NT2/D1 (cell line): ENCODE measurements at regions not wholly inside any gene's neighbourhood (a gene's known extent, or its start where the extent isn't known, plus 50 kb on each side); places are given as distances from the start of the nearest gene placed in this dataset.

Source experiments
- DNase-seq: peaks from one replicate; pipeline ENCODE4 v3.0.0-alpha.2; 2011; ENCODE audit warnings: low read depth, low spot score
- H3K27me3 ChIP-seq: 2 replicates; pipeline ENCODE4 v1.6.0; 2011; ENCODE audit warnings: mild to moderate bottlenecking; ENCODE audit not compliant: insufficient read length, insufficient read depth
- H3K36me3 ChIP-seq: 2 replicates; pipeline ENCODE4 v1.6.1; 2011; ENCODE audit warnings: mild to moderate bottlenecking, low read length, mixed read lengths; ENCODE audit not compliant: insufficient read depth, insufficient read length
- H3K4me1 ChIP-seq: 2 replicates; pipeline ENCODE4 v1.5.1; 2011; ENCODE audit not compliant: insufficient read depth, insufficient read length
- H3K4me3 ChIP-seq: 2 replicates; pipeline ENCODE4 v1.5.1; 2011; ENCODE audit warnings: low read depth; ENCODE audit not compliant: insufficient read length
- H3K9ac ChIP-seq: 2 replicates; pipeline ENCODE4 v1.6.0; 2011; ENCODE audit warnings: low read depth; ENCODE audit not compliant: insufficient read length
- H3K9me3 ChIP-seq: 2 replicates; pipeline ENCODE4 v1.5.1; 2011; ENCODE audit warnings: mild to moderate bottlenecking, low read length; ENCODE audit not compliant: insufficient read depth
- SUZ12 ChIP-seq: IDR thresholded peaks from 2 replicates; pipeline ENCODE4 v1.6.1; 2011; ENCODE audit not compliant: insufficient read length, insufficient read depth; ENCODE audit errors: extremely low read depth
- YY1 ChIP-seq: IDR thresholded peaks from 2 replicates; pipeline ENCODE4 v1.6.1; 2011; ENCODE audit not compliant: insufficient read length, insufficient read depth
- ZNF274 ChIP-seq: IDR thresholded peaks from 2 replicates; pipeline ENCODE4 v1.6.1; 2011; ENCODE audit warnings: mild to moderate bottlenecking, low read depth, low read length

GRCh38 chr6:43971776-43972126 lies 155.5 kb downstream of the MRPL14 start:
- TF ChIP-seq SUZ12 (no peak), ZNF274 (no peak), YY1 (no peak)
- H3K4me3 ChIP-seq = no peak overlapping the region
- H3K9ac ChIP-seq = no peak overlapping the region
- no peak for DNase-seq
- H3K4me1 ChIP-seq = peaks cover 5% of the 10 kb centered on the region
- no peaks in the 10 kb centered on the region; the same call in 1 of the 2 replicates for H3K9me3 ChIP-seq
- H3K27me3 ChIP-seq = no peaks in the 10 kb centered on the region
- no peaks in the 10 kb centered on the region for H3K36me3 ChIP-seq

GRCh38 chr6:43970913-43971775 lies 156.1 kb downstream of the MRPL14 start:
- DNase-seq = no peak

GRCh38 chr6:43970068-43970912 lies 157.0 kb downstream of the MRPL14 start:
- no peaks in the 10 kb centered on the region for H3K9me3 ChIP-seq
- no peak for DNase-seq
- H3K27me3 ChIP-seq = no peaks in the 10 kb centered on the region
- peaks cover 5% of the 10 kb centered on the region for H3K4me1 ChIP-seq
- no peaks in the 10 kb centered on the region for H3K36me3 ChIP-seq
- H3K4me3 ChIP-seq = no peak overlapping the region
- TF ChIP-seq ZNF274 (no peak), YY1 (no peak), SUZ12 (no peak)
- no peak overlapping the region for H3K9ac ChIP-seq

More at GRCh38 chr6:43970913-43971775, 156.1 kb downstream of the MRPL14 start:
- no peak overlapping the region for H3K9ac ChIP-seq
- H3K36me3 ChIP-seq = no peaks in the 10 kb centered on the region
- TF ChIP-seq SUZ12 (no peak), ZNF274 (no peak), YY1 (no peak)
- no peak overlapping the region for H3K4me3 ChIP-seq
- H3K9me3 ChIP-seq = no peaks in the 10 kb centered on the region; the same call in 1 of the 2 replicates
- H3K27me3 ChIP-seq = no peaks in the 10 kb centered on the region
- peaks cover 5% of the 10 kb centered on the region for H3K4me1 ChIP-seq

GRCh38 chr6:43969158-43969981 lies 157.9 kb downstream of the MRPL14 start:
- peaks cover 8% of the 10 kb centered on the region for H3K4me1 ChIP-seq
- no peak for TF ChIP-seq ZNF274
- no peak for TF ChIP-seq SUZ12
- no peak for TF ChIP-seq YY1
- H3K9ac ChIP-seq = no peak overlapping the region

GRCh38 chr6:43968110-43968965 lies 158.9 kb downstream of the MRPL14 start:
- no peaks in the 10 kb centered on the region for H3K9me3 ChIP-seq
- H3K36me3 ChIP-seq = no peaks in the 10 kb centered on the region

More at GRCh38 chr6:43969158-43969981, 157.9 kb downstream of the MRPL14 start:
- H3K36me3 ChIP-seq = no peaks in the 10 kb centered on the region
- DNase-seq = no peak
- H3K9me3 ChIP-seq = no peaks in the 10 kb centered on the region
- no peaks in the 10 kb centered on the region for H3K27me3 ChIP-seq
- no peak overlapping the region for H3K4me3 ChIP-seq

GRCh38 chr6:43967719-43968091 lies 159.5 kb downstream of the MRPL14 start:
- H3K4me1 ChIP-seq = peaks cover 6% of the 10 kb centered on the region
- H3K27me3 ChIP-seq = no peaks in the 10 kb centered on the region
- no peaks in the 10 kb centered on the region for H3K9me3 ChIP-seq
- H3K9ac ChIP-seq = no peak overlapping the region
- no peak for TF ChIP-seq YY1
- no peak for TF ChIP-seq ZNF274
- TF ChIP-seq SUZ12 = no peak
- DNase-seq = no peak
- H3K4me3 ChIP-seq = no peak overlapping the region
- H3K36me3 ChIP-seq = no peaks in the 10 kb centered on the region

More at GRCh38 chr6:43968110-43968965, 158.9 kb downstream of the MRPL14 start:
- Histone ChIP-seq H3K4me1 (peaks cover 8% of the 10 kb centered on the region), H3K9ac (no peak overlapping the region), H3K27me3 (no peaks in the 10 kb centered on the region), H3K4me3 (no peak overlapping the region)
- DNase-seq = no peak
- TF ChIP-seq SUZ12 (no peak), YY1 (no peak), ZNF274 (no peak)
